ENCODE measurements at regions not wholly inside any gene's neighbourhood (a gene's known extent, or its start where the extent isn't known, plus 50 kb on each side); places are given as distances from the start of the nearest gene placed in this dataset.

- POLR2A ChIA-PET (ENCODE audit: unreplicated experiment) = no interaction called here
Measured at GRCh38 chr18:51290860-51291259, 93.4 kb upstream of the MEX3C start.

GRCh38 chr18:51300912-51301311 lies 103.4 kb upstream of the MEX3C start:
- Histone ChIP-seq H3K27me3 (ENCODE audit: low read length) (no peaks in the 10 kb centered on the region), H3K9me3 (ENCODE audit: low read length) (no peaks in the 10 kb centered on the region), H3K27ac (ENCODE audit: low read length) (no peak overlapping the region), H3K36me3 (ENCODE audit: low read depth, low read length) (no peaks in the 10 kb centered on the region), H3K79me2 (ENCODE audit: low read length) (no peaks in the 10 kb centered on the region), H3K4me2 (ENCODE audit: low read length) (no peak overlapping the region), H2AFZ (ENCODE audit: low read length) (no peak overlapping the region), H3K9ac (ENCODE audit: low read length) (no peak overlapping the region), H3K9me2 (replicated peaks; ENCODE audit: low read length) (no peaks in the 10 kb centered on the region), H3F3A (ENCODE audit: low read length, unreplicated experiment) (no peaks in the 10 kb centered on the region), H3K4me1 (ENCODE audit: insufficient read depth, low read length) (no peaks in the 10 kb centered on the region), H4K20me1 (ENCODE audit: low read length) (no peaks in the 10 kb centered on the region), H3K4me3 (ENCODE audit: low read length) (no peak overlapping the region)
- no peak for ATAC-seq
- no peak for TF ChIP-seq EZH2phosphoT487 (IDR thresholded peaks at IDR 0.05; ENCODE audit: borderline replicate concordance, low read length)
- no peak for TF ChIP-seq CTCF (conservative IDR thresholded peaks at IDR 0.05; ENCODE audit: low read depth, low read length)
- no peak for TF ChIP-seq EZH2 (IDR thresholded peaks at IDR 0.05; ENCODE audit: low read length, unreplicated experiment)
- BruUV-seq (replicated peaks) = no TSS peak
- intact Hi-C loops (cut with micrococcal nuclease) = no loop called here
- DNase-seq = no peak
- ChIA-PET POLR2A (ENCODE audit: unreplicated experiment) (no interaction called here), CTCF (no interaction called here)

More at GRCh38 chr18:51290860-51291259, 93.4 kb upstream of the MEX3C start:
- H3K9me3 ChIP-seq (ENCODE audit: low read length) = no peaks in the 10 kb centered on the region
- H3K4me3 ChIP-seq (ENCODE audit: low read length) = no peak overlapping the region
- no peaks in the 10 kb centered on the region for H3F3A ChIP-seq (ENCODE audit: low read length, unreplicated experiment)
- no peaks in the 10 kb centered on the region for H3K9me2 ChIP-seq (replicated peaks; ENCODE audit: low read length)
- no peak for DNase-seq
- intact Hi-C loops (cut with micrococcal nuclease) = no loop called here
- H3K9ac ChIP-seq (ENCODE audit: low read length) = no peak overlapping the region
- no peaks in the 10 kb centered on the region for H3K27me3 ChIP-seq (ENCODE audit: low read length)
- no peak overlapping the region for H3K27ac ChIP-seq (ENCODE audit: low read length)
- no peaks in the 10 kb centered on the region for H3K36me3 ChIP-seq (ENCODE audit: low read depth, low read length)
- H3K4me2 ChIP-seq (ENCODE audit: low read length) = no peak overlapping the region
- TF ChIP-seq EZH2 (IDR thresholded peaks at IDR 0.05; ENCODE audit: low read length, unreplicated experiment) = no peak
- TF ChIP-seq EZH2phosphoT487 (IDR thresholded peaks at IDR 0.05; ENCODE audit: borderline replicate concordance, low read length) = no peak
- TF ChIP-seq CTCF (conservative IDR thresholded peaks at IDR 0.05; ENCODE audit: low read depth, low read length) = no peak
- no peak for ATAC-seq
- H4K20me1 ChIP-seq (ENCODE audit: low read length) = no peaks in the 10 kb centered on the region
- BruUV-seq (replicated peaks) = no TSS peak
- H2AFZ ChIP-seq (ENCODE audit: low read length) = no peak overlapping the region
- no peaks in the 10 kb centered on the region for H3K4me1 ChIP-seq (ENCODE audit: insufficient read depth, low read length)
- H3K79me2 ChIP-seq (ENCODE audit: low read length) = no peaks in the 10 kb centered on the region
- CTCF ChIA-PET = no interaction called here

- Histone ChIP-seq H3K36me3 (ENCODE audit: low read depth, low read length) (no peaks in the 10 kb centered on the region), H3K4me3 (ENCODE audit: low read length) (no peak overlapping the region), H3K9me2 (replicated peaks; ENCODE audit: low read length) (no peaks in the 10 kb centered on the region), H3K9ac (ENCODE audit: low read length) (no peak overlapping the region), H4K20me1 (ENCODE audit: low read length) (no peaks in the 10 kb centered on the region), H3K4me1 (ENCODE audit: insufficient read depth, low read length) (no peaks in the 10 kb centered on the region), H2AFZ (ENCODE audit: low read length) (no peak overlapping the region), H3K79me2 (ENCODE audit: low read length) (no peaks in the 10 kb centered on the region), H3K27ac (ENCODE audit: low read length) (no peak overlapping the region), H3F3A (ENCODE audit: low read length, unreplicated experiment) (no peaks in the 10 kb centered on the region), H3K27me3 (ENCODE audit: low read length) (no peaks in the 10 kb centered on the region), H3K4me2 (ENCODE audit: low read length) (no peak overlapping the region), H3K9me3 (ENCODE audit: low read length) (no peaks in the 10 kb centered on the region)
- ATAC-seq (no peak), DNase-seq (no peak)
- TF ChIP-seq EZH2phosphoT487 (IDR thresholded peaks at IDR 0.05; ENCODE audit: borderline replicate concordance, low read length) (no peak), EZH2 (IDR thresholded peaks at IDR 0.05; ENCODE audit: low read length, unreplicated experiment) (no peak), CTCF (conservative IDR thresholded peaks at IDR 0.05; ENCODE audit: low read depth, low read length) (no peak)
- intact Hi-C loops (cut with micrococcal nuclease) = no loop called here
- CTCF ChIA-PET = no interaction called here
- POLR2A ChIA-PET (ENCODE audit: unreplicated experiment) = no interaction called here
- no TSS peak for BruUV-seq (replicated peaks)
Measured at GRCh38 chr18:51301376-51301775, 103.9 kb upstream of the MEX3C start.
